ENCODE measurements at regions not wholly inside any gene's neighbourhood (a gene's known extent, or its start where the extent isn't known, plus 50 kb on each side); places are given as distances from the start of the nearest gene placed in this dataset.

- Histone ChIP-seq H3K4me3 (replicated peaks; ENCODE audit: insufficient read depth, low read length) (no peak overlapping the region), H3K27ac (replicated peaks) (no peak overlapping the region), H3K27me3 (ENCODE audit: insufficient read depth, poor library complexity, severe bottlenecking) (no peaks in the 10 kb centered on the region)
- DNase-seq (ENCODE audit: low read depth in 1 of 2, low spot score in 1 of 2): no peak
- TF ChIP-seq GABPA (IDR thresholded peaks at IDR 0.05; ENCODE audit: low read depth): no peak
- TF ChIP-seq POLR2AphosphoS5 (IDR thresholded peaks at IDR 0.05; ENCODE audit: low read depth): no peak
- no peak for TF ChIP-seq CTCF (IDR thresholded peaks at IDR 0.05; ENCODE audit: insufficient read depth, low read length)
- no peak for TF ChIP-seq SPI1 (IDR thresholded peaks at IDR 0.05; ENCODE audit: borderline replicate concordance, low read depth)
- TF ChIP-seq REST (IDR thresholded peaks at IDR 0.05; ENCODE audit: insufficient replicate concordance, low read depth): no peak
Measured at GRCh38 chr12:111124183-111124582, 203.8 kb upstream of the MYL2 start.

- Histone ChIP-seq H3K4me3 (replicated peaks; ENCODE audit: insufficient read depth, low read length) (no peak overlapping the region), H3K27ac (replicated peaks) (no peak overlapping the region), H3K27me3 (ENCODE audit: insufficient read depth, poor library complexity, severe bottlenecking) (no peaks in the 10 kb centered on the region)
- DNase-seq (ENCODE audit: low read depth in 1 of 2, low spot score in 1 of 2): no peak
- TF ChIP-seq SPI1 (IDR thresholded peaks at IDR 0.05; ENCODE audit: borderline replicate concordance, low read depth) (no peak), GABPA (IDR thresholded peaks at IDR 0.05; ENCODE audit: low read depth) (no peak), CTCF (IDR thresholded peaks at IDR 0.05; ENCODE audit: insufficient read depth, low read length) (no peak), POLR2AphosphoS5 (IDR thresholded peaks at IDR 0.05; ENCODE audit: low read depth) (no peak), REST (IDR thresholded peaks at IDR 0.05; ENCODE audit: insufficient replicate concordance, low read depth) (no peak)
Measured at GRCh38 chr12:111123390-111123789, 203.0 kb upstream of the MYL2 start.

- no peaks in the 10 kb centered on the region for H3K27me3 ChIP-seq (ENCODE audit: insufficient read depth, poor library complexity, severe bottlenecking)
- H3K27ac ChIP-seq (replicated peaks): no peak overlapping the region
- TF ChIP-seq REST (IDR thresholded peaks at IDR 0.05; ENCODE audit: insufficient replicate concordance, low read depth) (no peak), CTCF (IDR thresholded peaks at IDR 0.05; ENCODE audit: insufficient read depth, low read length) (no peak), GABPA (IDR thresholded peaks at IDR 0.05; ENCODE audit: low read depth) (no peak), SPI1 (IDR thresholded peaks at IDR 0.05; ENCODE audit: borderline replicate concordance, low read depth) (no peak), POLR2AphosphoS5 (IDR thresholded peaks at IDR 0.05; ENCODE audit: low read depth) (no peak)
- no peak for DNase-seq (ENCODE audit: low read depth in 1 of 2, low spot score in 1 of 2)
- H3K4me3 ChIP-seq (replicated peaks; ENCODE audit: insufficient read depth, low read length): no peak overlapping the region
Measured at GRCh38 chr12:111122458-111122878, 202.1 kb upstream of the MYL2 start.

Measured in HL-60 (cell line).